Hepatocyte (in vitro differentiated cells): ENCODE measurements at regions not wholly inside any gene's neighbourhood (a gene's known extent, or its start where the extent isn't known, plus 50 kb on each side); places are given as distances from the start of the nearest gene placed in this dataset.

Source experiments
- DNase-seq: peaks from one replicate; pipeline ENCODE4 v3.0.0-alpha.2; 2016; ENCODE audit warnings: low spot score
- H2AFZ ChIP-seq: fragments of 200-600 bp; sonication (generic); 2 replicates; pipeline ENCODE4 v1.6.0; 2016; ENCODE audit warnings: antibody characterized with exemption, mild to moderate bottlenecking
- H3K27ac ChIP-seq: fragments of 200-600 bp; sonication (generic); 2 replicates; pipeline ENCODE4 v1.5.1; 2016; ENCODE audit warnings: mild to moderate bottlenecking
- H3K27me3 ChIP-seq: fragments of 200-600 bp; sonication (generic); 2 replicates; pipeline ENCODE4 v1.6.1; 2016
- H3K36me3 ChIP-seq: fragments of 200-600 bp; sonication (generic); replicated peaks from 2 replicates; pipeline ENCODE4 v1.5.1; 2016; ENCODE audit warnings: low read depth; ENCODE audit not compliant: insufficient read depth
- H3K4me1 ChIP-seq: fragments of 200-600 bp; sonication (generic); 2 replicates; pipeline ENCODE4 v1.5.1; 2016; ENCODE audit warnings: mild to moderate bottlenecking, moderate library complexity; ENCODE audit not compliant: insufficient read depth
- H3K4me2 ChIP-seq: fragments of 200-600 bp; sonication (generic); 2 replicates; pipeline ENCODE4 v1.6.0; 2016
- H3K4me3 ChIP-seq: fragments of 200-600 bp; sonication (generic); 2 replicates; pipeline ENCODE4 v1.5.1; 2016; ENCODE audit warnings: mild to moderate bottlenecking
- H3K79me2 ChIP-seq: fragments of 200-600 bp; sonication (generic); 2 replicates; pipeline ENCODE4 v1.6.0; 2017; ENCODE audit warnings: mild to moderate bottlenecking
- H3K9me2 ChIP-seq: fragments of 200-600 bp; sonication (generic); replicated peaks from 2 replicates; pipeline ENCODE4 v1.6.0; 2017; ENCODE audit warnings: mild to moderate bottlenecking; ENCODE audit not compliant: insufficient read depth
- H3K9me3 ChIP-seq: fragments of 200-600 bp; sonication (generic); 2 replicates; pipeline ENCODE4 v1.5.1; 2016; ENCODE audit warnings: low read depth, mild to moderate bottlenecking
- H4K20me1 ChIP-seq: fragments of 200-600 bp; sonication (generic); 2 replicates; pipeline ENCODE4 v1.6.0; 2016; ENCODE audit warnings: mild to moderate bottlenecking; ENCODE audit not compliant: insufficient read depth, poor library complexity, severe bottlenecking
- EZH2 ChIP-seq: fragments of 200-600 bp; sonication (generic); IDR thresholded peaks from 2 replicates; pipeline ENCODE4 v1.6.1; 2016; ENCODE audit warnings: antibody characterized with exemption, mild to moderate bottlenecking, borderline replicate concordance
- EZH2phosphoT487 ChIP-seq: fragments of 200-600 bp; sonication (generic); IDR thresholded peaks from one replicate; pipeline ENCODE4 v1.6.1; 2018; ENCODE audit warnings: antibody characterized with exemption, mild to moderate bottlenecking, low read depth, moderate library complexity; ENCODE audit not compliant: unreplicated experiment, severe bottlenecking
- WGBS: methylation state at CpG from one replicate; pipeline ENCODE4 v1.1.6; 2016; ENCODE audit warnings: low lambda C conversion rate; ENCODE audit errors: missing lambda C conversion rate; 5-methylcytosine and 5-hydroxymethylcytosine counted together
- TF ChIP-seq, protein P1 (sequence below): fragments of 200-600 bp; sonication (generic); IDR thresholded peaks from 2 replicates; pipeline ENCODE4 v1.5.1; 2016; ENCODE audit warnings: antibody characterized with exemption, mild to moderate bottlenecking; ENCODE audit not compliant: poor library complexity

- Histone ChIP-seq H3K27ac (no peak overlapping the region), H3K4me2 (no peak overlapping the region), H3K36me3 (no peaks in the 10 kb centered on the region), H3K9me2 (no peaks in the 10 kb centered on the region), H3K9me3 (no peaks in the 10 kb centered on the region), H3K27me3 (no peaks in the 10 kb centered on the region), H3K4me3 (no peak overlapping the region), H4K20me1 (no peaks in the 10 kb centered on the region), H3K79me2 (no peaks in the 10 kb centered on the region), H2AFZ (no peak overlapping the region), H3K4me1 (no peaks in the 10 kb centered on the region)
- WGBS, result 94% methylated on average over 2 of the region's 2 CpGs
- TF ChIP-seq EZH2phosphoT487 (no peak), EZH2 (no peak)
- TF ChIP-seq, protein P1, sequence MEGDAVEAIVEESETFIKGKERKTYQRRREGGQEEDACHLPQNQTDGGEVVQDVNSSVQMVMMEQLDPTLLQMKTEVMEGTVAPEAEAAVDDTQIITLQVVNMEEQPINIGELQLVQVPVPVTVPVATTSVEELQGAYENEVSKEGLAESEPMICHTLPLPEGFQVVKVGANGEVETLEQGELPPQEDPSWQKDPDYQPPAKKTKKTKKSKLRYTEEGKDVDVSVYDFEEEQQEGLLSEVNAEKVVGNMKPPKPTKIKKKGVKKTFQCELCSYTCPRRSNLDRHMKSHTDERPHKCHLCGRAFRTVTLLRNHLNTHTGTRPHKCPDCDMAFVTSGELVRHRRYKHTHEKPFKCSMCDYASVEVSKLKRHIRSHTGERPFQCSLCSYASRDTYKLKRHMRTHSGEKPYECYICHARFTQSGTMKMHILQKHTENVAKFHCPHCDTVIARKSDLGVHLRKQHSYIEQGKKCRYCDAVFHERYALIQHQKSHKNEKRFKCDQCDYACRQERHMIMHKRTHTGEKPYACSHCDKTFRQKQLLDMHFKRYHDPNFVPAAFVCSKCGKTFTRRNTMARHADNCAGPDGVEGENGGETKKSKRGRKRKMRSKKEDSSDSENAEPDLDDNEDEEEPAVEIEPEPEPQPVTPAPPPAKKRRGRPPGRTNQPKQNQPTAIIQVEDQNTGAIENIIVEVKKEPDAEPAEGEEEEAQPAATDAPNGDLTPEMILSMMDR, result no peak
- no peak for DNase-seq
Observed at GRCh38 chr9:129374651-129375050, 196.6 kb upstream of the IER5L start.

- no peaks in the 10 kb centered on the region for H3K79me2 ChIP-seq
- H3K27ac ChIP-seq, result no peak overlapping the region
- no peak overlapping the region for H2AFZ ChIP-seq
- H3K4me2 ChIP-seq, result no peak overlapping the region
- 89% methylated on average over 3 of the region's 3 CpGs for WGBS
- no peak for DNase-seq
- H3K36me3 ChIP-seq, result no peaks in the 10 kb centered on the region
- H3K27me3 ChIP-seq, result no peaks in the 10 kb centered on the region
- H3K9me3 ChIP-seq, result no peaks in the 10 kb centered on the region
- no peaks in the 10 kb centered on the region for H3K4me1 ChIP-seq
- H3K9me2 ChIP-seq, result no peaks in the 10 kb centered on the region
- H3K4me3 ChIP-seq, result no peak overlapping the region
- TF ChIP-seq, protein P1, result no peak
- TF ChIP-seq EZH2phosphoT487, result no peak
- no peak for TF ChIP-seq EZH2
- H4K20me1 ChIP-seq, result no peaks in the 10 kb centered on the region
Observed at GRCh38 chr9:129374231-129374630, 196.2 kb upstream of the IER5L start.

DNA sequence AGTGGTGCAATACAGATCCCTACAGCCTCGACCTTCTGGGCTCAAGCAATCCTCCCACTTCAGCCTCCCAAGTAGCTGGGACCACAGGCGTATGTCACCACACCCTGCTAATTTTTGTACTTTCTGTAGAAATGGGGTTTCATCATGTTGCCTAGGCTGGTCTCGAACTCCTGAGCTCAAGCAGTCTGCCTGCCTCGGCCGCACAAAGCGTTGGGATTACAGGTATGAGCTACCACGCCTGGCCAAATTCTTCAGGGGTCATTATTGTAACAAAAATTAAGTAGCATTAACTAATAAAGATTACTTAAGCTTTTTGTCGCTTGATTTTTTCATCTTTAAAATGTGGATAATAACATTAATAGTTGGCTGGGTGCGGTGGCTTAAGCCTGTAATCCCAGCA is 195.3 kb upstream of the IER5L start:
- Histone ChIP-seq H3K27ac (no peak overlapping the region), H3K4me1 (no peaks in the 10 kb centered on the region), H3K36me3 (no peaks in the 10 kb centered on the region), H3K4me2 (no peak overlapping the region), H4K20me1 (no peaks in the 10 kb centered on the region), H3K27me3 (no peaks in the 10 kb centered on the region), H2AFZ (no peak overlapping the region), H3K9me2 (no peaks in the 10 kb centered on the region), H3K79me2 (no peaks in the 10 kb centered on the region), H3K4me3 (no peak overlapping the region), H3K9me3 (no peaks in the 10 kb centered on the region)
- TF ChIP-seq, protein P1, result no peak
- TF ChIP-seq EZH2 (no peak), EZH2phosphoT487 (no peak)
- 92% methylated on average over 9 of the region's 9 CpGs for WGBS
- no peak for DNase-seq

- no peak overlapping the region for H3K4me2 ChIP-seq
- no peak overlapping the region for H3K27ac ChIP-seq
- H3K27me3 ChIP-seq, result no peaks in the 10 kb centered on the region
- no peaks in the 10 kb centered on the region for H3K9me3 ChIP-seq
- no peak for TF ChIP-seq EZH2
- TF ChIP-seq EZH2phosphoT487, result no peak
- TF ChIP-seq, protein P1, result no peak
- H2AFZ ChIP-seq, result no peak overlapping the region
- H3K9me2 ChIP-seq, result no peaks in the 10 kb centered on the region
- H3K4me1 ChIP-seq, result no peaks in the 10 kb centered on the region
- H3K4me3 ChIP-seq, result no peak overlapping the region
- DNase-seq, result no peak
- no peaks in the 10 kb centered on the region for H3K36me3 ChIP-seq
- no peaks in the 10 kb centered on the region for H4K20me1 ChIP-seq
- no peaks in the 10 kb centered on the region for H3K79me2 ChIP-seq
- 84% methylated on average over 7 of the region's 7 CpGs for WGBS
Observed at GRCh38 chr9:129370770-129371169, 192.7 kb upstream of the IER5L start.
